Type B pancreatic cell (in vitro differentiated cells): ENCODE measurements at regions not wholly inside any gene's neighbourhood (a gene's known extent, or its start where the extent isn't known, plus 50 kb on each side); places are given as distances from the start of the nearest gene placed in this dataset.

Experiments used
- DNase-seq: peaks from one replicate; pipeline ENCODE4 v3.0.0; 2021; ENCODE audit warnings: mixed read lengths; ENCODE audit not compliant: unreplicated experiment; ENCODE audit errors: extremely low spot score
- H3K27ac Mint-ChIP-seq: 2 replicates; pipeline ENCODE4 v1.8.0; 2021; ENCODE audit warnings: mild to moderate bottlenecking, mixed read lengths
- H3K27me3 Mint-ChIP-seq: 2 replicates; pipeline ENCODE4 v1.8.0; 2021; ENCODE audit warnings: mixed read lengths
- H3K36me3 Mint-ChIP-seq: 2 replicates; pipeline ENCODE4 v1.8.0; 2021; ENCODE audit warnings: mixed read lengths
- H3K4me1 Mint-ChIP-seq: one replicate; pipeline ENCODE4 v1.8.0; 2021; ENCODE audit warnings: mixed read lengths; ENCODE audit not compliant: unreplicated experiment
- H3K4me3 Mint-ChIP-seq: 2 replicates; pipeline ENCODE4 v1.8.0; 2021; ENCODE audit warnings: mild to moderate bottlenecking, mixed read lengths
- H3K9me3 Mint-ChIP-seq: 2 replicates; pipeline ENCODE4 v1.8.0; 2021; ENCODE audit warnings: mixed read lengths
- CTCF ChIP-seq: fragments of 200-600 bp; sonication (generic); conservative IDR thresholded peaks from 2 replicates; pipeline ENCODE4 v1.5.0; 2021; ENCODE audit warnings: antibody characterized with exemption, mild to moderate bottlenecking

GRCh38 chr1:4126251-4126650 lies 226.2 kb upstream of the C1orf174 start:
- H3K4me3 Mint-ChIP-seq: no peak overlapping the region
- no peaks in the 10 kb centered on the region for H3K4me1 Mint-ChIP-seq
- H3K27me3 Mint-ChIP-seq: peaks cover 8% of the 10 kb centered on the region
- H3K9me3 Mint-ChIP-seq: no peaks in the 10 kb centered on the region
- no peak overlapping the region for H3K27ac Mint-ChIP-seq
- no peak for DNase-seq
- H3K36me3 Mint-ChIP-seq: no peaks in the 10 kb centered on the region
- no peak for TF ChIP-seq CTCF

- peaks cover 10% of the 10 kb centered on the region for H3K27me3 Mint-ChIP-seq
- no peaks in the 10 kb centered on the region for H3K9me3 Mint-ChIP-seq
- H3K4me3 Mint-ChIP-seq: no peak overlapping the region
- H3K4me1 Mint-ChIP-seq: no peaks in the 10 kb centered on the region
- H3K36me3 Mint-ChIP-seq: no peaks in the 10 kb centered on the region
- DNase-seq: no peak
- no peak for TF ChIP-seq CTCF
- H3K27ac Mint-ChIP-seq: no peak overlapping the region
Measured at GRCh38 chr1:4126731-4127591, 226.9 kb upstream of the C1orf174 start.

GRCh38 chr1:4127592-4128140 lies 227.6 kb upstream of the C1orf174 start:
- TF ChIP-seq CTCF: no peak
- no peak overlapping the region for H3K27ac Mint-ChIP-seq
- no peaks in the 10 kb centered on the region for H3K36me3 Mint-ChIP-seq
- no peak overlapping the region for H3K4me3 Mint-ChIP-seq
- H3K27me3 Mint-ChIP-seq: peaks cover 10% of the 10 kb centered on the region
- no peaks in the 10 kb centered on the region for H3K4me1 Mint-ChIP-seq
- no peaks in the 10 kb centered on the region for H3K9me3 Mint-ChIP-seq
- no peak for DNase-seq

- H3K4me3 Mint-ChIP-seq: no peak overlapping the region
- DNase-seq: no peak
- TF ChIP-seq CTCF: no peak
- no peaks in the 10 kb centered on the region for H3K36me3 Mint-ChIP-seq
- H3K27ac Mint-ChIP-seq: no peak overlapping the region
- no peaks in the 10 kb centered on the region for H3K9me3 Mint-ChIP-seq
- no peaks in the 10 kb centered on the region for H3K4me1 Mint-ChIP-seq
- peaks cover 10% of the 10 kb centered on the region for H3K27me3 Mint-ChIP-seq
Measured at GRCh38 chr1:4128616-4129015, 228.5 kb upstream of the C1orf174 start.

GRCh38 chr1:4129693-4130092 lies 229.6 kb upstream of the C1orf174 start:
- no peaks in the 10 kb centered on the region for H3K9me3 Mint-ChIP-seq
- no peak for DNase-seq
- H3K4me3 Mint-ChIP-seq: no peak overlapping the region
- no peaks in the 10 kb centered on the region for H3K36me3 Mint-ChIP-seq
- no peak for TF ChIP-seq CTCF
- H3K4me1 Mint-ChIP-seq: no peaks in the 10 kb centered on the region
- no peak overlapping the region for H3K27ac Mint-ChIP-seq
- H3K27me3 Mint-ChIP-seq: peaks cover 7% of the 10 kb centered on the region
